ENCODE measurements at regions not wholly inside any gene's neighbourhood (a gene's known extent, or its start where the extent isn't known, plus 50 kb on each side); places are given as distances from the start of the nearest gene placed in this dataset.
"Not testable (repeated sequence)": the region's sequence is repeated elsewhere in the genome, so short reads cannot be mapped to it uniquely, and the experiment has no call there.

GRCh38 chr7:66741-67140, 125.6 kb upstream of the FAM20C start:
- Mint-ChIP-seq H3K4me1 (ENCODE audit: unreplicated experiment) (peaks cover 9% of the 10 kb centered on the region), H3K27me3 (ENCODE audit: unreplicated experiment) (peaks cover 8% of the 10 kb centered on the region), H3K4me3 (ENCODE audit: unreplicated experiment) (no peak overlapping the region), H3K27ac (ENCODE audit: unreplicated experiment) (no peak overlapping the region), H3K36me3 (ENCODE audit: low read depth, unreplicated experiment) (no peaks in the 10 kb centered on the region), H3K9me3 (ENCODE audit: unreplicated experiment) (no peaks in the 10 kb centered on the region)
- TF ChIP-seq CTCF (IDR thresholded peaks at IDR 0.05; ENCODE audit: unreplicated experiment): no peak
- DNase-seq (ENCODE audit: low spot score): no peak

- no peak for DNase-seq (ENCODE audit: low spot score)
- H3K4me3 Mint-ChIP-seq (ENCODE audit: unreplicated experiment): no peak overlapping the region
- no peak overlapping the region for H3K27ac Mint-ChIP-seq (ENCODE audit: unreplicated experiment)
- H3K27me3 Mint-ChIP-seq (ENCODE audit: unreplicated experiment): peaks cover 8% of the 10 kb centered on the region
- H3K36me3 Mint-ChIP-seq (ENCODE audit: low read depth, unreplicated experiment): no peaks in the 10 kb centered on the region
- H3K9me3 Mint-ChIP-seq (ENCODE audit: unreplicated experiment): no peaks in the 10 kb centered on the region
- no peak for TF ChIP-seq CTCF (IDR thresholded peaks at IDR 0.05; ENCODE audit: unreplicated experiment)
- H3K4me1 Mint-ChIP-seq (ENCODE audit: unreplicated experiment): peaks cover 9% of the 10 kb centered on the region
Measured at GRCh38 chr7:67661-68395, 124.5 kb upstream of the FAM20C start.

GRCh38 chr7:68629-69028, 123.7 kb upstream of the FAM20C start:
- no peak for TF ChIP-seq CTCF (IDR thresholded peaks at IDR 0.05; ENCODE audit: unreplicated experiment)
- Mint-ChIP-seq H3K4me3 (ENCODE audit: unreplicated experiment) (no peak overlapping the region), H3K27ac (ENCODE audit: unreplicated experiment) (no peak overlapping the region), H3K27me3 (ENCODE audit: unreplicated experiment) (peaks cover 7% of the 10 kb centered on the region), H3K9me3 (ENCODE audit: unreplicated experiment) (no peaks in the 10 kb centered on the region), H3K4me1 (ENCODE audit: unreplicated experiment) (peaks cover 9% of the 10 kb centered on the region), H3K36me3 (ENCODE audit: low read depth, unreplicated experiment) (no peaks in the 10 kb centered on the region)
- DNase-seq (ENCODE audit: low spot score): no peak

- H3K9me3 Mint-ChIP-seq (ENCODE audit: unreplicated experiment); H3K4me1 Mint-ChIP-seq (ENCODE audit: unreplicated experiment); H3K4me3 Mint-ChIP-seq (ENCODE audit: unreplicated experiment); H3K27me3 Mint-ChIP-seq (ENCODE audit: unreplicated experiment); DNase-seq (ENCODE audit: low spot score); H3K36me3 Mint-ChIP-seq (ENCODE audit: low read depth, unreplicated experiment); H3K27ac Mint-ChIP-seq (ENCODE audit: unreplicated experiment): not testable (repeated sequence)
Measured at GRCh38 chr7:69052-69451, 123.3 kb upstream of the FAM20C start.

- H3K27me3 Mint-ChIP-seq (ENCODE audit: unreplicated experiment); H3K27ac Mint-ChIP-seq (ENCODE audit: unreplicated experiment); H3K9me3 Mint-ChIP-seq (ENCODE audit: unreplicated experiment); DNase-seq (ENCODE audit: low spot score); H3K4me1 Mint-ChIP-seq (ENCODE audit: unreplicated experiment); H3K36me3 Mint-ChIP-seq (ENCODE audit: low read depth, unreplicated experiment); H3K4me3 Mint-ChIP-seq (ENCODE audit: unreplicated experiment): not testable (repeated sequence)
Measured at GRCh38 chr7:69499-70123, 122.8 kb upstream of the FAM20C start.

GRCh38 chr7:70207-70606, 122.2 kb upstream of the FAM20C start:
- DNase-seq (ENCODE audit: low spot score); H3K4me3 Mint-ChIP-seq (ENCODE audit: unreplicated experiment): not testable (repeated sequence)

GRCh38 chr7:70989-71388, 121.4 kb upstream of the FAM20C start:
- not testable (repeated sequence) for H3K4me3 Mint-ChIP-seq (ENCODE audit: unreplicated experiment)

More at GRCh38 chr7:70207-70606, 122.2 kb upstream of the FAM20C start:
- not testable (repeated sequence) for H3K9me3 Mint-ChIP-seq (ENCODE audit: unreplicated experiment); H3K27ac Mint-ChIP-seq (ENCODE audit: unreplicated experiment); H3K4me1 Mint-ChIP-seq (ENCODE audit: unreplicated experiment); H3K27me3 Mint-ChIP-seq (ENCODE audit: unreplicated experiment); H3K36me3 Mint-ChIP-seq (ENCODE audit: low read depth, unreplicated experiment)

GRCh38 chr7:72266-73057, 119.9 kb upstream of the FAM20C start:
- not testable (repeated sequence) for H3K4me1 Mint-ChIP-seq (ENCODE audit: unreplicated experiment); H3K9me3 Mint-ChIP-seq (ENCODE audit: unreplicated experiment); H3K27ac Mint-ChIP-seq (ENCODE audit: unreplicated experiment); H3K36me3 Mint-ChIP-seq (ENCODE audit: low read depth, unreplicated experiment); DNase-seq (ENCODE audit: low spot score); H3K4me3 Mint-ChIP-seq (ENCODE audit: unreplicated experiment); H3K27me3 Mint-ChIP-seq (ENCODE audit: unreplicated experiment)

More at GRCh38 chr7:70989-71388, 121.4 kb upstream of the FAM20C start:
- not testable (repeated sequence) for H3K27ac Mint-ChIP-seq (ENCODE audit: unreplicated experiment); H3K4me1 Mint-ChIP-seq (ENCODE audit: unreplicated experiment); DNase-seq (ENCODE audit: low spot score); H3K27me3 Mint-ChIP-seq (ENCODE audit: unreplicated experiment); H3K9me3 Mint-ChIP-seq (ENCODE audit: unreplicated experiment); H3K36me3 Mint-ChIP-seq (ENCODE audit: low read depth, unreplicated experiment)

- H3K4me3 Mint-ChIP-seq (ENCODE audit: unreplicated experiment); DNase-seq (ENCODE audit: low spot score); H3K4me1 Mint-ChIP-seq (ENCODE audit: unreplicated experiment); H3K27me3 Mint-ChIP-seq (ENCODE audit: unreplicated experiment); H3K27ac Mint-ChIP-seq (ENCODE audit: unreplicated experiment); H3K9me3 Mint-ChIP-seq (ENCODE audit: unreplicated experiment); H3K36me3 Mint-ChIP-seq (ENCODE audit: low read depth, unreplicated experiment): not testable (repeated sequence)
Measured at GRCh38 chr7:73058-73331, 119.4 kb upstream of the FAM20C start.

All from endothelial cell (in vitro differentiated cells).